ENCODE measurements at regions not wholly inside any gene's neighbourhood (a gene's known extent, or its start where the extent isn't known, plus 50 kb on each side); places are given as distances from the start of the nearest gene placed in this dataset.
"Not testable (repeated sequence)": the region's sequence is repeated elsewhere in the genome, so short reads cannot be mapped to it uniquely, and the experiment has no call there.

GRCh38 chr6:98335594-98335993 lies 498.8 kb upstream of the POU3F2 start:
- Mint-ChIP-seq H3K4me3 (no peak overlapping the region), H3K9me3 (ENCODE audit: low read depth) (no peaks in the 10 kb centered on the region), H3K27ac (no peak overlapping the region), H3K4me1 (ENCODE audit: low read depth) (no peaks in the 10 kb centered on the region), H3K27me3 (no peaks in the 10 kb centered on the region), H3K36me3 (no peaks in the 10 kb centered on the region)

DNA sequence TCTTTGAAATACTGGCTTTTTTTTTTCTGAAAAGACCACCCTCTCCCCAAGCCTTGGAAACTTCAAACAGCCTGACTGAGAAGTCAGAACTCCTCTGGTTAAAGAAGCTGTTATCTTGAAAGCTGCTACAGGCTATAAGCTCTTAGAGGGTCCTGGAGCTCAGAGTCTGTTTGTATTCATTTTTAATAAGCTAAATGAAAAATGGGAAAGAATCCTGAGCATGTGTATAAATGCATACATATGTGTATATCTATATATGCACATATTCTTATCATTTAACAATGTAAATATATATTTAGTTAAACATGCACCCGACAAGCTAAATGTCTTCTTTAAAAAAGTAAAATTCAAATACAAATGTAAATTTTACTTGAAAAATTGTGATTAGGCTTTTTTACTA lies 494.9 kb upstream of the POU3F2 start:
- no peaks in the 10 kb centered on the region for H3K9me3 Mint-ChIP-seq (ENCODE audit: low read depth)
- H3K27me3 Mint-ChIP-seq, result no peaks in the 10 kb centered on the region
- H3K4me1 Mint-ChIP-seq (ENCODE audit: low read depth), result no peaks in the 10 kb centered on the region
- H3K4me3 Mint-ChIP-seq, result no peak overlapping the region
- no peak overlapping the region for H3K27ac Mint-ChIP-seq
- H3K36me3 Mint-ChIP-seq, result no peaks in the 10 kb centered on the region

DNA sequence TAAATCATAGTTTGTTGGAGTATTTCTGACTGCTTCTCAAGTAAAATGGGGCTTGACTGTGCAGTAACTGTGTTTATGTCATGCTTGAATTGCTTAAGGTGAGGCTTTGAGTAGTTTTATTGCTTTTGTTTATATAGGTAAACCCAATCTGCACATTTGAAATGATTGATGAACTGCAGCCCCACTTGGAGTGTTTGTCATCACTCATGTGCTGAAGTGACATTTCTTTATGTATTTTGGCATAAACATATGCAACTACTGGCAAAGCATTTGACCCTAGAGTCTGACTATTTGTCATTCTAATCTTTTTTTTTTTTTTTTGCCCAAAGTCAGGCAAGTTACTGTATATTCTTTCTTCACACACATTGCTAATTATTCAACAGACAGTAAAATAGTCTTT lies 491.4 kb upstream of the POU3F2 start:
- no peak overlapping the region for H3K27ac Mint-ChIP-seq
- H3K4me1 Mint-ChIP-seq (ENCODE audit: low read depth), result no peaks in the 10 kb centered on the region
- no peak overlapping the region for H3K4me3 Mint-ChIP-seq
- no peaks in the 10 kb centered on the region for H3K9me3 Mint-ChIP-seq (ENCODE audit: low read depth)
- no peaks in the 10 kb centered on the region for H3K27me3 Mint-ChIP-seq
- H3K36me3 Mint-ChIP-seq, result no peaks in the 10 kb centered on the region

GRCh38 chr6:98343797-98344196 lies 490.6 kb upstream of the POU3F2 start:
- Mint-ChIP-seq H3K27me3 (no peaks in the 10 kb centered on the region), H3K36me3 (no peaks in the 10 kb centered on the region), H3K4me1 (ENCODE audit: low read depth) (no peaks in the 10 kb centered on the region), H3K9me3 (ENCODE audit: low read depth) (no peaks in the 10 kb centered on the region), H3K27ac (no peak overlapping the region), H3K4me3 (no peak overlapping the region)

- no peak overlapping the region for H3K4me3 Mint-ChIP-seq
- no peaks in the 10 kb centered on the region for H3K4me1 Mint-ChIP-seq (ENCODE audit: low read depth)
- no peaks in the 10 kb centered on the region for H3K27me3 Mint-ChIP-seq
- no peaks in the 10 kb centered on the region for H3K36me3 Mint-ChIP-seq
- H3K27ac Mint-ChIP-seq, result no peak overlapping the region
- no peaks in the 10 kb centered on the region for H3K9me3 Mint-ChIP-seq (ENCODE audit: low read depth)
Observed at GRCh38 chr6:98352348-98352747, 482.0 kb upstream of the POU3F2 start.

- Mint-ChIP-seq H3K27ac (no peak overlapping the region), H3K36me3 (no peaks in the 10 kb centered on the region)
Observed at GRCh38 chr6:98358173-98358572, 476.2 kb upstream of the POU3F2 start.

GRCh38 chr6:98366371-98366770 lies 468.0 kb upstream of the POU3F2 start:
- H3K9me3 Mint-ChIP-seq (ENCODE audit: low read depth), result peaks cover 3% of the 10 kb centered on the region
- no peaks in the 10 kb centered on the region for H3K27me3 Mint-ChIP-seq
- H3K27ac Mint-ChIP-seq, result no peak overlapping the region
- no peaks in the 10 kb centered on the region for H3K36me3 Mint-ChIP-seq
- no peaks in the 10 kb centered on the region for H3K4me1 Mint-ChIP-seq (ENCODE audit: low read depth)
- H3K4me3 Mint-ChIP-seq, result no peak overlapping the region

More at GRCh38 chr6:98358173-98358572, 476.2 kb upstream of the POU3F2 start:
- Mint-ChIP-seq H3K4me3 (no peak overlapping the region), H3K4me1 (ENCODE audit: low read depth) (no peaks in the 10 kb centered on the region), H3K9me3 (ENCODE audit: low read depth) (peaks cover 4% of the 10 kb centered on the region), H3K27me3 (no peaks in the 10 kb centered on the region)

- H3K27me3 Mint-ChIP-seq, result no peaks in the 10 kb centered on the region
- no peak overlapping the region for H3K4me3 Mint-ChIP-seq
- no peaks in the 10 kb centered on the region for H3K4me1 Mint-ChIP-seq (ENCODE audit: low read depth)
- H3K9me3 Mint-ChIP-seq (ENCODE audit: low read depth), result peaks cover 6% of the 10 kb centered on the region
- H3K27ac Mint-ChIP-seq, result no peak overlapping the region
- no peaks in the 10 kb centered on the region for H3K36me3 Mint-ChIP-seq
Observed at GRCh38 chr6:98380589-98380988, 453.8 kb upstream of the POU3F2 start.

- no peak overlapping the region for H3K4me3 Mint-ChIP-seq
- no peaks in the 10 kb centered on the region for H3K4me1 Mint-ChIP-seq (ENCODE audit: low read depth)
- no peaks in the 10 kb centered on the region for H3K27me3 Mint-ChIP-seq
- no peak overlapping the region for H3K27ac Mint-ChIP-seq
- peaks cover 9% of the 10 kb centered on the region for H3K9me3 Mint-ChIP-seq (ENCODE audit: low read depth)
- H3K36me3 Mint-ChIP-seq, result no peaks in the 10 kb centered on the region
Observed at GRCh38 chr6:98382246-98382645, 452.1 kb upstream of the POU3F2 start.

- peaks cover 3% of the 10 kb centered on the region for H3K9me3 Mint-ChIP-seq (ENCODE audit: low read depth)
- no peak overlapping the region for H3K4me3 Mint-ChIP-seq
- no peaks in the 10 kb centered on the region for H3K4me1 Mint-ChIP-seq (ENCODE audit: low read depth)
- no peak overlapping the region for H3K27ac Mint-ChIP-seq
- no peaks in the 10 kb centered on the region for H3K27me3 Mint-ChIP-seq
- no peaks in the 10 kb centered on the region for H3K36me3 Mint-ChIP-seq
Observed at GRCh38 chr6:98384334-98384733, 450.0 kb upstream of the POU3F2 start.

- no peak overlapping the region for H3K27ac Mint-ChIP-seq
- no peak overlapping the region for H3K4me3 Mint-ChIP-seq
- no peaks in the 10 kb centered on the region for H3K4me1 Mint-ChIP-seq (ENCODE audit: low read depth)
- no peaks in the 10 kb centered on the region for H3K36me3 Mint-ChIP-seq
- H3K9me3 Mint-ChIP-seq (ENCODE audit: low read depth), result peaks cover 3% of the 10 kb centered on the region
- H3K27me3 Mint-ChIP-seq, result no peaks in the 10 kb centered on the region
Observed at GRCh38 chr6:98384801-98385200, 449.6 kb upstream of the POU3F2 start.

DNA sequence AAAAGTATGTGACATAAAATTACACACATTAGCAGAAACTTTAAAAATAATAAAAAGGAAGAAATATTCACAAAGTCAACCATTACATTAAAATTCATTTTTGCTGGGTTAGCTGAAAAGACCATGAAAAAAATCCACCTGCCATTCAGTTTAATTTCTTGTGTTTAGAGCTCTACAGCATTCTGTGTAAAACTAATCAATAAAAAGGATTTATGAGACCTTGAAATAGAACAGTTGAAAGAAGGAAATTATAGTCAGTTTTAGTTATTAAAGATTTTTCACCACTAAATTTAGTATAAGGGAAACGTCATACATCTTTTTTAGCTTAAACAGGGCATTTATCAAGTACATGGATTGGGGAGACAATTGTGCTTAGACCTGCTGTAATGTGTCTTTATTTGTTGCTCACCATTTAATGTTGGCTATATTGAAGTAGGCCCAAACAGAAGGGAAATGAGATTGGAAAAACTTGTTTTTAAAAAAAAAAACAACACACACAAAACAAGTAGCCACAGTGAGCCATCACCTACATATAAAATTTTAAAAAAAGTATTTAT lies 438.7 kb upstream of the POU3F2 start:
- Mint-ChIP-seq H3K4me1 (ENCODE audit: low read depth) (no peaks in the 10 kb centered on the region), H3K4me3 (no peak overlapping the region), H3K9me3 (ENCODE audit: low read depth) (peaks cover 3% of the 10 kb centered on the region)

DNA sequence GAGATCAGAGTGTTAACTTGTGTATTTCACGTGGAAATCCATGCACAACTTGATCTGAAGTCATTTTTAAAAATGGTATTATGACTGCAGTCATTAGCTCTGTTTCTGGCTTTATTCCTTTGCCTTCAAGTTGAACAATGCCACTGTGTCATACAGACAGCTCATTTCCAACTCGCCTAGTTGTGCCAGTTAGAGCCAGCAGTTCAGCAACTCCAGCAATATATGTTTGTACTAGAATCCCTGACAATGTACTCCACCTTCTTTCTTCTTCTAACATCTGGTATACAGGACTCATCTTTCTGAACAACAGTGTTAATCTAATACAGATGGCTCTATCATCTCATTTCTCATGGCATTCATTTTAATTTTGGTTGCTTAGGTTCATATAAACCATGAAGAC lies 418.3 kb upstream of the POU3F2 start:
- Mint-ChIP-seq H3K36me3 (no peaks in the 10 kb centered on the region), H3K4me1 (ENCODE audit: low read depth) (peaks cover 1% of the 10 kb centered on the region), H3K4me3 (no peak overlapping the region), H3K9me3 (ENCODE audit: low read depth) (peaks cover 6% of the 10 kb centered on the region), H3K27ac (no peak overlapping the region), H3K27me3 (no peaks in the 10 kb centered on the region)

More for the DNA sequence above, 438.7 kb upstream of the POU3F2 start:
- H3K36me3 Mint-ChIP-seq, result no peaks in the 10 kb centered on the region
- no peaks in the 10 kb centered on the region for H3K27me3 Mint-ChIP-seq
- H3K27ac Mint-ChIP-seq, result no peak overlapping the region

DNA sequence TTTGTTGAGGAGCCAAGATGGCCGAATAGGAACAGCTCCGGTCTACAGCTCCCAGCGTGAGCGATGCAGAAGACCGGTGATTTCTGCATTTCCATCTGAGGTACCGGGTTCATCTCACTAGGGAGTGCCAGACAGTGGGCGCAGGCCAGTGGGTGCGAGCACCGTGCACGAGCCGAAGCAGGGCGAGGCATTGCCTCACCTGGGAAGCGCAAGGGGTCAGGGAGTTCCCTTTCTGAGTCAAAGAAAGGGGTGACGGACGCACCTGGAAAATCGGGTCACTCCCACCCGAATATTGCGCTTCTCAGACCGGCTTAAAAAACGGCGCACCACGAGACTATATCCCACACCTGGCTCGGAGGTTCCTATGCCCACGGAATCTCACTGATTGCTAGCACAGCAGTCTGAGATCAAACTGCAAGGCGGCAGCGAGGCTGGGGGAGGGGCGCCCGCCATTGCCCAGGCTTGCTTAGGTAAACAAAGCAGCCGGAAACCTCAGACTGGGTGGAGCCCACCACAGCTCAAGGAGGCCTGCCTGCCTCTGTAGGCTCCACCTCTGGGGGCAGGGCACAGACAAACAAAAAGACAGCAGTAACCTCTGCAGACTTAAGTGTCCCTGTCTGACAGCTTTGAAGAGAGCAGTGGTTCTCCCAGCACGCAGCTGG lies 417.7 kb upstream of the POU3F2 start:
- not testable (repeated sequence) for H3K27me3 Mint-ChIP-seq; H3K9me3 Mint-ChIP-seq (ENCODE audit: low read depth); H3K36me3 Mint-ChIP-seq; H3K4me1 Mint-ChIP-seq (ENCODE audit: low read depth); H3K4me3 Mint-ChIP-seq; H3K27ac Mint-ChIP-seq

GRCh38 chr6:98433325-98434056 lies 400.9 kb upstream of the POU3F2 start:
- no peaks in the 10 kb centered on the region for H3K4me1 Mint-ChIP-seq (ENCODE audit: low read depth)

More at GRCh38 chr6:98433325-98434056, 400.9 kb upstream of the POU3F2 start:
- Mint-ChIP-seq H3K27ac (no peak overlapping the region), H3K9me3 (ENCODE audit: low read depth) (peaks cover 3% of the 10 kb centered on the region), H3K4me3 (no peak overlapping the region), H3K36me3 (no peaks in the 10 kb centered on the region), H3K27me3 (no peaks in the 10 kb centered on the region)

Measured in activated naive CD8-positive, alpha-beta T cell (primary cell).